Erythroblast (primary cell): ENCODE measurements at regions not wholly inside any gene's neighbourhood (a gene's known extent, or its start where the extent isn't known, plus 50 kb on each side); places are given as distances from the start of the nearest gene placed in this dataset.
"Not testable (repeated sequence)": the region's sequence is repeated elsewhere in the genome, so short reads cannot be mapped to it uniquely, and the experiment has no call there.

ENCODE experiments used
- DNase-seq, 2 experiments: peaks; one replicate each; lab custom pipeline; 2025; lab: John Stamatoyannopoulos, UW
- GATA1 ChIP-seq: IDR thresholded peaks from 2 replicates; pipeline ENCODE4 v1.6.1; 2011; ENCODE audit warnings: low read depth, mild to moderate bottlenecking, control low read depth, low read length, moderate library complexity
- POLR2A ChIP-seq: IDR thresholded peaks from 2 replicates; pipeline ENCODE4 v1.6.1; 2011; ENCODE audit warnings: mild to moderate bottlenecking, low read length

GRCh38 chr9:99490729-99491128, 268.6 kb downstream of the SEC61B start:
- no peak for TF ChIP-seq POLR2A
- TF ChIP-seq GATA1, result no peak
- no peak for DNase-seq

- no peak for DNase-seq
- no peak for TF ChIP-seq GATA1
- no peak for TF ChIP-seq POLR2A
These were observed 269.5 kb downstream of the SEC61B start for GRCh38 chr9:99491408-99492158.

GRCh38 chr9:99497641-99498040, 275.6 kb downstream of the SEC61B start:
- TF ChIP-seq GATA1 (no peak), POLR2A (no peak)
- DNase-seq, result no peak

GRCh38 chr9:99498979-99499378, 276.9 kb downstream of the SEC61B start:
- DNase-seq, result not testable (repeated sequence)

GRCh38 chr9:99505936-99506335, 283.9 kb downstream of the SEC61B start:
- DNase-seq, result no peak
- no peak for TF ChIP-seq GATA1
- no peak for TF ChIP-seq POLR2A

- DNase-seq, result no peak
- no peak for TF ChIP-seq GATA1
- no peak for TF ChIP-seq POLR2A
These were observed 284.8 kb downstream of the SEC61B start for GRCh38 chr9:99506747-99507348.

GRCh38 chr9:99509065-99509745, 287.1 kb downstream of the SEC61B start:
- TF ChIP-seq POLR2A (no peak), GATA1 (no peak)
- DNase-seq, result no peak

- TF ChIP-seq GATA1 (no peak), POLR2A (no peak)
These were observed 287.9 kb downstream of the SEC61B start for GRCh38 chr9:99509900-99510535.

GRCh38 chr9:99511723-99512122, 289.6 kb downstream of the SEC61B start:
- DNase-seq, result no peak
- TF ChIP-seq GATA1, result no peak
- TF ChIP-seq POLR2A, result no peak

More at GRCh38 chr9:99509900-99510535, 287.9 kb downstream of the SEC61B start:
- DNase-seq, result no peak

GRCh38 chr9:99513441-99514112, 291.5 kb downstream of the SEC61B start:
- no peak for TF ChIP-seq GATA1
- no peak for TF ChIP-seq POLR2A
- DNase-seq, result no peak

- no peak for DNase-seq
- TF ChIP-seq POLR2A (no peak), GATA1 (no peak)
These were observed 293.0 kb downstream of the SEC61B start for GRCh38 chr9:99515093-99515492.

- no peak for DNase-seq
- TF ChIP-seq GATA1 (no peak), POLR2A (no peak)
These were observed 294.0 kb downstream of the SEC61B start for GRCh38 chr9:99515895-99516656.

- no peak for DNase-seq
- TF ChIP-seq POLR2A, result no peak
- TF ChIP-seq GATA1, result no peak
These were observed 294.6 kb downstream of the SEC61B start for GRCh38 chr9:99516657-99517049.
